Activated naive CD4-positive, alpha-beta T cell treated with anti-CD3 and anti-CD28 coated beads, Interleukin-2, amount 50 U/mL, for 16 hours (primary cell): ENCODE measurements at regions not wholly inside any gene's neighbourhood (a gene's known extent, or its start where the extent isn't known, plus 50 kb on each side); places are given as distances from the start of the nearest gene placed in this dataset.
"Not testable (repeated sequence)": the region's sequence is repeated elsewhere in the genome, so short reads cannot be mapped to it uniquely, and the experiment has no call there.

Experiments
- DNase-seq: peaks from one replicate; pipeline ENCODE4 v3.0.0-alpha.2; 2020

GRCh38 chr15:20148679-20149078 lies 392.9 kb downstream of the GOLGA6L6 start:
- not testable (repeated sequence) for DNase-seq

- DNase-seq, result not testable (repeated sequence)
These were observed 393.6 kb downstream of the GOLGA6L6 start for GRCh38 chr15:20148008-20148407.

- DNase-seq, result not testable (repeated sequence)
These were observed 397.1 kb downstream of the GOLGA6L6 start for GRCh38 chr15:20144333-20145036.

- not testable (repeated sequence) for DNase-seq
These were observed 398.7 kb downstream of the GOLGA6L6 start for GRCh38 chr15:20142906-20143305.

GRCh38 chr15:20142410-20142809 lies 399.2 kb downstream of the GOLGA6L6 start:
- not testable (repeated sequence) for DNase-seq

GRCh38 chr15:20124668-20125067 lies 416.9 kb downstream of the GOLGA6L6 start:
- DNase-seq, result not testable (repeated sequence)

GRCh38 chr15:20106026-20106425 lies 435.6 kb downstream of the GOLGA6L6 start:
- peak; percentile 11 for DNase-seq

- DNase-seq, result peak; percentile 8
These were observed 436.3 kb downstream of the GOLGA6L6 start for GRCh38 chr15:20105011-20105990.

GRCh38 chr15:20104551-20104950 lies 437.0 kb downstream of the GOLGA6L6 start:
- DNase-seq, result peak; percentile 21

- DNase-seq, result peak; percentile 23
These were observed 438.7 kb downstream of the GOLGA6L6 start for GRCh38 chr15:20102862-20103261.

GRCh38 chr15:20102209-20102608 lies 439.4 kb downstream of the GOLGA6L6 start:
- DNase-seq, result peak; percentile 18

GRCh38 chr15:20101281-20101680 lies 440.3 kb downstream of the GOLGA6L6 start:
- DNase-seq, result not testable (repeated sequence)

- DNase-seq, result not testable (repeated sequence)
These were observed 440.9 kb downstream of the GOLGA6L6 start for GRCh38 chr15:20100604-20101270.

GRCh38 chr15:20095699-20096303 lies 445.8 kb downstream of the GOLGA6L6 start:
- not testable (repeated sequence) for DNase-seq

- not testable (repeated sequence) for DNase-seq
These were observed 452.1 kb downstream of the GOLGA6L6 start for GRCh38 chr15:20089541-20089940.

- not testable (repeated sequence) for DNase-seq
These were observed 457.6 kb downstream of the GOLGA6L6 start for GRCh38 chr15:20084026-20084425.

GRCh38 chr15:20074082-20074481 lies 467.5 kb downstream of the GOLGA6L6 start:
- peak; percentile 8 for DNase-seq

GRCh38 chr15:20069043-20069442 lies 472.6 kb downstream of the GOLGA6L6 start:
- not testable (repeated sequence) for DNase-seq

- DNase-seq, result peak; percentile 8
These were observed 475.4 kb downstream of the GOLGA6L6 start for GRCh38 chr15:20066173-20066572.

- not testable (repeated sequence) for DNase-seq
These were observed 476.1 kb downstream of the GOLGA6L6 start for GRCh38 chr15:20065508-20065907.

- not testable (repeated sequence) for DNase-seq
These were observed 478.4 kb downstream of the GOLGA6L6 start for GRCh38 chr15:20063167-20063566.

GRCh38 chr15:20060838-20061237 lies 480.8 kb downstream of the GOLGA6L6 start:
- not testable (repeated sequence) for DNase-seq
